ENCODE measurements at regions not wholly inside any gene's neighbourhood (a gene's known extent, or its start where the extent isn't known, plus 50 kb on each side); places are given as distances from the start of the nearest gene placed in this dataset.

GRCh38 chr2:105641389-105641811 is 103.3 kb upstream of the NCK2 start:
- Histone ChIP-seq H2BK20ac (ENCODE audit: low read depth, low read length) (no peak overlapping the region), H2BK5ac (ENCODE audit: low read depth, low read length, poor library complexity, severe bottlenecking) (no peak overlapping the region), H3K9me3 (ENCODE audit: control insufficient read depth, insufficient read depth, low read length) (no peaks in the 10 kb centered on the region), H3K79me1 (ENCODE audit: low read depth in 1 of 2, low read length in 2 of 2) (no peaks in the 10 kb centered on the region), H4K91ac (ENCODE audit: insufficient read depth, low read depth, low read length) (no peak overlapping the region), H3K27ac (ENCODE audit: insufficient read depth, low read length) (no peak overlapping the region), H3K27me3 (ENCODE audit: control insufficient read depth, insufficient read depth, low read length) (peaks cover 19% of the 10 kb centered on the region), H3K36me3 (ENCODE audit: control insufficient read depth, insufficient read depth, low read length) (no peaks in the 10 kb centered on the region), H3K4me1 (ENCODE audit: control insufficient read depth, insufficient read depth, low read length) (no peaks in the 10 kb centered on the region), H3K23ac (ENCODE audit: low read depth, low read length) (no peak overlapping the region), H2BK15ac (ENCODE audit: low read depth, low read length) (no peak overlapping the region), H2BK120ac (ENCODE audit: low read depth, low read length) (no peak overlapping the region), H3K18ac (ENCODE audit: low read depth, low read length) (no peak overlapping the region), H2AFZ (replicated peaks; ENCODE audit: low read length, poor library complexity) (no peak overlapping the region), H2AK5ac (ENCODE audit: low read depth, low read length) (no peak overlapping the region), H2AK9ac (replicated peaks; ENCODE audit: low read depth, low read length, poor library complexity) (no peak overlapping the region), H3K4me3 (ENCODE audit: insufficient read depth, low read depth, low read length) (no peak overlapping the region), H3K9me1 (ENCODE audit: insufficient read depth, low read length) (no peaks in the 10 kb centered on the region), H3K4me2 (ENCODE audit: low read depth, low read length) (no peak overlapping the region), H3K56ac (ENCODE audit: extremely low read depth, insufficient read depth, low read length) (no peak overlapping the region), H3K9ac (ENCODE audit: low read depth, low read length) (no peak overlapping the region), H3K4ac (ENCODE audit: low read depth, low read length) (no peak overlapping the region), H4K20me1 (ENCODE audit: insufficient read depth, low read length) (no peaks in the 10 kb centered on the region), H4K8ac (ENCODE audit: low read depth in 2 of 2, low read length in 2 of 2) (no peak overlapping the region), H4K5ac (ENCODE audit: low read depth, low read length) (no peak overlapping the region), H3K14ac (replicated peaks; ENCODE audit: low read depth, low read length) (no peak overlapping the region)
- CTCF ChIA-PET: no interaction called here
- no TSS peak for BruUV-seq (replicated peaks)
- no peak for TF ChIP-seq NFE2L2 (IDR thresholded peaks at IDR 0.05; ENCODE audit: low read depth, low read length)
- no peak for TF ChIP-seq CHD1 (IDR thresholded peaks at IDR 0.05; ENCODE audit: low read depth, low read length)
- no peak for TF ChIP-seq RAD21 (IDR thresholded peaks at IDR 0.05; ENCODE audit: low read length)
- TF ChIP-seq SMC3 (IDR thresholded peaks at IDR 0.05; ENCODE audit: low read depth, low read length): no peak
- TF ChIP-seq USF2 (IDR thresholded peaks at IDR 0.05; ENCODE audit: low read depth, low read length): no peak
- no peak for TF ChIP-seq RCOR1 (IDR thresholded peaks at IDR 0.05; ENCODE audit: insufficient replicate concordance, low read length)
- no peak for TF ChIP-seq CEBPB (IDR thresholded peaks at IDR 0.05; ENCODE audit: low read depth, low read length)
- no peak for TF ChIP-seq MAZ (IDR thresholded peaks at IDR 0.05; ENCODE audit: borderline replicate concordance, low read depth, low read length)
- no peak for TF ChIP-seq BHLHE40 (IDR thresholded peaks at IDR 0.05; ENCODE audit: low read depth, low read length)
- TF ChIP-seq MAFK (IDR thresholded peaks at IDR 0.05; ENCODE audit: low read depth, low read length): no peak
- no peak for TF ChIP-seq FOS (IDR thresholded peaks at IDR 0.05; ENCODE audit: low read depth, low read length)
- TF ChIP-seq RFX5 (IDR thresholded peaks at IDR 0.05; ENCODE audit: low read depth, low read length): no peak
- TF ChIP-seq MXI1 (IDR thresholded peaks at IDR 0.05; ENCODE audit: borderline replicate concordance, low read depth, low read length): no peak
- no peak for TF ChIP-seq POLR2A (IDR thresholded peaks at IDR 0.05; ENCODE audit: low read depth, low read length)
- ATAC-seq (ENCODE audit: low read depth): no peak
- intact Hi-C loops (cut with micrococcal nuclease): no loop called here
- WGBS, 2 experiments (ENCODE audit: extremely low coverage in 2 of 2, insufficient read length in 1 of 2): 21% methylated on average over 7 of the region's 12 CpGs; no CpG with 5 or more reads in 1 of the 2 experiments
- dilution Hi-C loops (cut with HindIII; ENCODE audit: low sequenced_read_pairs, unreplicated experiment): no loop called here
- in situ Hi-C loops (cut with MboI; ENCODE audit: low sequenced_read_pairs): no loop called here
- DNase-seq: no peak
- POLR2A ChIA-PET (ENCODE audit: unreplicated experiment): no interaction called here
